ENCODE measurements at regions not wholly inside any gene's neighbourhood (a gene's known extent, or its start where the extent isn't known, plus 50 kb on each side); places are given as distances from the start of the nearest gene placed in this dataset.

DNA sequence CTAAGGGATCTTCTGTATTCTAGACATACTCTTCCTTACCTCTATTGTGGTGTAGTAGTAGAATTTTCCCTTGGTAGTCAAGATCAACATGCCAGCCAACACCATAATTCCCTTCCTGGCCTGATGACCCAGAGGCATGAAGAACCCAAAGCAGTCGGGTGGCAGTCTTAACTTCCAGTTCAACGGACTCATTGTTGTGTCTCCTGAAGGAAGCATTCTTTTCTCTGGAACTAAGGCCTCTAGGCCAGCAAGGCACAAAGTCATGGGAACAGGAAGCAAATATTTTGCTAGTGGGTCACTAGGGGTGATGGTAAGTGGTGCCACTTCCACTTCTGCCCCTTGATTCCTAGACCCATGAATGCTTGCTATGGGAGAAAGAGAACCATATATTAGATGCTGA is 55.2 kb upstream of the DAPK1 start:
- intact Hi-C loops (cut with micrococcal nuclease), result no loop called here

DNA sequence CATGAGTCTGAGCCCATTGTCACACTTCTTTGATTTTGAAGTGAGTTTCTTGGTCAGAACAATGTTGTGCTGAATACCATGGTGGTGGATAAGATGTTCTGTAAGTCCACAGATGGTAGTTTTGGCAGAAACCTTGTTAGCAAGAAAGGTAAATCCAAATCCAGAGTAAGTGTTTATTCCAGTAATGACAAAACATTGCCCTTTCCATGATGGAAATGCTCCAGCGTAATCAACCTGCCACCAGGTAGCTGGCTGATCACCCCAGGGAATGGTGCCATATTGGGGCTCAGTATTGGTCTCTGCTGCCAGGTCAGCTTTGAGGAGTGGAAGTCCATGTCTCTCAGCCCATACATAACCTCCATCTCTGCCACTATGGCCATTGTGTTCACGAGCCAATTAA is 54.7 kb upstream of the DAPK1 start:
- intact Hi-C loops (cut with micrococcal nuclease), result no loop called here

DNA sequence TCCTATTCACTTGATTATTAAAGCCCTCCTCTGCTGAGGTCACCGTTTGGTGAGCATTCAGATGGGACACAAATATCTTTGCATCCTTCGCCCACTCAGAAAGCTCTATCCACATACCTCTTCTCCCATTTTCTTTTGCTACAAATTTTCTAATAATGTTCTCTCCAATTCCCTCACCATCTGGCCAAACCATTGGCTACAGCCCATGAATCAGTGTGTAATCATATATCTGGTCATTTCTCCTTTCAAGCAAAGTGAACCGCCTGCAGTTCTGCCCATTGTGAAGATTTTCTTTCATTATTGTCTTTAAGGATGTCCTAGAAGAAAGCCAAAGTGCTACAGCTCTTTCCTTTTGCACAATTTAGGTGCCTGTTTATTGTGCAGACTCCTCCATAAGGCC is 54.2 kb upstream of the DAPK1 start:
- intact Hi-C loops (cut with micrococcal nuclease), result no loop called here

DNA sequence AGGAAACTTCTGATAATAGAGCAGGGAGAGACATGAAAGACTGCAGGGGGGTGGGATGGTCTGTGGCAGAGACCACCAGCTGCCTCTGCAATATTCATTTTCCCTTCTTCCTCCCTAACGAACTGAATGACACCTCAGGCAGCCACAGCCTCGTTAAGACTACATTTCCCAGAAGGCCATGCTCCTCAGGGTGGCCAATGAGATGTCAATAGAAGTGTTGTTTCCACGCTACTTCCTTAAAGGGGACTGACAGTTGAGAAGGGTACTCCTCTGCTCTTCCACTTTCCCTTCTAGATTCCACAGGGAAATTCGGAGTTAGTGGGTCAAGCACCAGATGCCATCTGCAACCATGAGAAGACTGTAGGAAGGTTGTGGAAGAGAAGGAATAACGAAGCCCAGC is 52.0 kb upstream of the DAPK1 start:
- intact Hi-C loops (cut with micrococcal nuclease), result no loop called here

DNA sequence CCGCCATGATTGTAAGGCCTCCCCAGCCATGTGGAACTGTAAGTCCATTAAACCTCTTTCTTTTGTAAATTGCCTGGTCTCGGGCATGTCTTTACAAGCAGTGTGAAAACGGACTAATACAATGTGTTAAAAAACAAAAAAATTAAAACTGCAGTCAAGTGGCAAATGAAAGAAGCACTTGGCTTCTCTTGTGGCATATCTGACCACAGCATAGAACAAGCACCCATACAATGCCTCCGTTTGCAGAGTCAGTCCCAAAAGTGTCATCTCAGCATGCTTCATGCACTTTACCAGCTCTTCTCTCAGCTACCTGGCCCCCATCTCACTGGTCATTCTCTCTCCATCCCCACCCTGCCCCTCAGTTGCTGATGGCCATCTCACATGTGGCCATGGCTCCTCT is 51.1 kb upstream of the DAPK1 start:
- intact Hi-C loops (cut with micrococcal nuclease), result no loop called here

DNA sequence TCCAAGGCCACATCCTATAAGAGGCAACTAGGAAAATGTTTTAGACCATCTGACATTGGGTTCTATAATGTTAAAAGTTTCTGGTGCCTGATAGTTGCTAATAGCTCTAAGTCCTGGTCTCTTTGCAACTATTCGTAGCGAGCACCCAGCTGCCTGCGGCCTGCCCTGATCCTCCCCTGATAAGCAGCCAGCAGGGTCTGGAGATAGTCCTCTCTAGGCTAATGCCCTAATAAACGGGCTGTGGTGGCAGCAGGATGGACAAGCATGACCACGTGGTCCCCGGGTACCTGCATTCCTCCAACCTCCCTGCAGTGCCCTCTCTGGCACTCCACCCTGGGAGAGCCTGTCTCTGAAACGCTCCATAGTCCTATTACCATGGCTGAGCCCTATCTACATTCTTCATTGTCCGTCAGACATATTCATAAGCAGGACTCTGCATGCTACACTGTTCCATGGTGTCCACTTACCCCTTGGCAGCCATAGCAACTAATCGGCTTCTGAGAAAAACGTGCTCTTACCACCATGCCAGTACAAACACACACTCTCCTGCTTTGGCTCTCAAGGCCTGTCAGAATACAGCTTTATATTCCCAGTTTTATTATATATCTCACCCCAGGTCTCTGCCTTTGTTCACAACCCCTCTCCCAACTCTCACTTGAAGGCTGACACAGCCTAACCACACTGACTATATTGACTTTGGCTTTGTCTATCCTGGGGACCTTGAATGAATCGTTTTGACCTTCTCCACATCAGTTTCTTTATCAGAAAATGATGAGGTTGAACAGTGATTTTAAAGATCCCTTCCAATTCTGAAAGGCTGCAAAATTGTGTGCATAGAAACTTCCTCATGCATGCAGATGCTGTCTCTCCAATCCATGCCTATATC is 49.9 kb upstream of the DAPK1 start:
- intact Hi-C loops (cut with micrococcal nuclease), result no loop called here

Measured in T-helper 1 cell treated with Interleukin-12 subunit alpha and Interleukin-12 subunit beta and Interleukin-4 antibody, amounts not matched to agents 30 ng/mL and 1 ng/mL, for 36 hours (primary cell).